Anterior cingulate cortex (tissue), 58 donors: ENCODE measurements at regions not wholly inside any gene's neighbourhood (a gene's known extent, or its start where the extent isn't known, plus 50 kb on each side); places are given as distances from the start of the nearest gene placed in this dataset.
"Not testable (repeated sequence)": the region's sequence is repeated elsewhere in the genome, so short reads cannot be mapped to it uniquely, and the experiment has no call there.

Experiments used
- DNase-seq, 58 donors: peaks; one replicate each; lab custom pipeline; 2025; lab: John Stamatoyannopoulos, UW

- DNase-seq, result no peak
Measured at GRCh38 chr22:34798605-34799004, 267.4 kb upstream of the ISX start.

- no peak for DNase-seq
Measured at GRCh38 chr22:34800260-34800980, 265.5 kb upstream of the ISX start.

- DNase-seq, result no peak
Measured at GRCh38 chr22:34801221-34801620, 264.7 kb upstream of the ISX start.

GRCh38 chr22:34804091-34804490, 261.9 kb upstream of the ISX start:
- DNase-seq, result no peak

GRCh38 chr22:34804604-34805003, 261.4 kb upstream of the ISX start:
- no peak for DNase-seq

DNA sequence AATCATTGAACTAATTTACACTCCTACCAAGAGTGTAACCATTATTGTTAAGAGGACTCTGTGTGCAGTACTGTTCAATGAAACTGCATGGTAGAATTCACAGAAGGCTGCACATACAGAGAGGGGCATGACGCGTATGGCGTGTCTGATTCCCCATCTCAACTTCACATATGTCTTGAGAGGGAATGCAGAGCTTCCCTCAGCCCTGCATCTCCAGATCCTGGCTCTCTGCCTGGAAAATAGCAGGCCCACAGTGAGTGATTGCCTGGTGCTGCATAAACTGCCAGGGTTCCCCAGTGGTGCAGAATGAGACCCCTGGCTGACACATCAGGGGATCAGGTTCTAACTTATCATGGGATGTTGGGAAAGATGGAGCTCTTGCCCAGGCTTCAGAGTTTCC, 260.2 kb upstream of the ISX start:
- no peak for DNase-seq

DNA sequence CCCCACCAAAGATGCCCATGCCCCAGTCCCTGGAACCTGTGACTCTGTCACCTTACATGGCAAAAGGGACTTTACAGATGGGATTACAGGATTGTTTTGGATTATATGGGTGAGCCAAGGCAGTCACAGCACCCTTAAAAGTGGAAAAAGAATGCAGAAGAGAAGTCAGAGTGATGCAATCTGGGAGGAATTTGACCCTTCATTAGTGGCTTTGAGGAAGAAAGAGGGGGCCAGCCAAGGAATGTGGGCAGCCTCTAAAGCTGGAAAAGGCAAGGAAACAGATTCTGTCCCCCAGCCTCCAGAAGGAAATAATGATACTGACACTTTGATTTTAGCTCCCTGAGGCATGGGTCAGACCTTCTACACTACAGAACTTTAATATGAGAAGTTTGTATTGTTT, 257.3 kb upstream of the ISX start:
- no peak for DNase-seq

- no peak for DNase-seq
Measured at GRCh38 chr22:34812631-34813030, 253.3 kb upstream of the ISX start.

- no peak for DNase-seq
Measured at GRCh38 chr22:34814260-34815025, 251.5 kb upstream of the ISX start.

DNA sequence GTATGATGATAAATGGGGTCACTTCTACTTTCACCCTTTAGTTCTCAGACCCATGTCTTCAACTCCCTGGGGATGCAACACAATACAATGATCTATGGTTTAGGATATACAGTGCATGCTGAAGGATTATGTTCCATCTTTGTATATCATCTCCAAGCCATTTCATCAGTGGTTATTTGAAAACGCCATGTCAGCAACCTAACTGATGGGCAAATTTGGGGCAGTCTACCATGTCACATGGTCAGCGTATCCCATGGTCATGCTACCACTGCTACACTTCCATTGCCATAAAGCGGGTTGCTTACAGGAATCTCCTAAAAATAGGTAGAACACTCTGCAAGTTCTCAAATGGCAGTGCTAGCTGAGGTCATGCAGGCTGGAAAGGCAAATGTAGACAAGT, 236.5 kb upstream of the ISX start:
- DNase-seq, result no peak

- DNase-seq, result peak in 1 of 58 donors; percentile 18
Measured at GRCh38 chr22:34834059-34834458, 231.9 kb upstream of the ISX start.

DNA sequence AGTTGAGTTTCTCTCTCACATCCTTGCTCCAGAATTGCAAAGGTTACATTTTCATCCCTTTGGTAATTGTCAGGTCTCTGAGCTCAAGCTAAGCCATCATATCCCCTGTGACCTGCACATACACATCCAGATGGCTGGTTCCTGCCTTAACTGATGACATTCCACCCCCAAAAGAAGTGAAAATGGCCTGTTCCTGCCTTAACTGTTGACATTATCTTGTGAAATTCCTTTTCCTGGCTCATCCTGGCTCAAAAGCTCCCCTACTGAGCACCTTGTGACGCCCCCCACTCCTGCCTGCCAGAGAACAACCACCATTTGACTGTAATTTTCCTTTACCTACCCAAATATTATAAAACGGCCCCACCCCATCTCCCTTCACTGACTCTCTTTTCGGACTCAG, 231.4 kb upstream of the ISX start:
- DNase-seq, result not testable (repeated sequence)

DNA sequence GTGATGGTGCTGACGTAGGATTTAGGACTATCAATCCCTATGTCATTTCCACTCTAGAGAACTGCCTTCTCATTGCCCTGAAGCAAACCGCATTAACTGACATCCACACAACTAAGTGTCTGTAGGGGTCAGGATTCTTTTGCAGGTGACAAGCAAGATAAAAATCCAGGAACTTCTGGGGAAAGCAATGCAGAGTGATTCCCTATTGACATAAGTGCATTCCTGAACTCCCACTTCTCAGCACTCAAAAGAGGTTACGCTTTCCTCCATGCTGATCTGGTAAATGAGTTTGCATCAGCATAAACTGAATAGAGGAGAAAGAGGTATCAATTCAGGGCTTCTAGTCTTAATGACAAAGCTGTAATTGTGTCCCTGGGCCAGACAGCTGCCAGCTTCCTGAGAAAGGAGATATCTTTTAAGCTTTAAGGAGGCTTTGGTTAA, 224.6 kb upstream of the ISX start:
- DNase-seq, result no peak

- no peak for DNase-seq
Measured at GRCh38 chr22:34841911-34842310, 224.0 kb upstream of the ISX start.

DNA sequence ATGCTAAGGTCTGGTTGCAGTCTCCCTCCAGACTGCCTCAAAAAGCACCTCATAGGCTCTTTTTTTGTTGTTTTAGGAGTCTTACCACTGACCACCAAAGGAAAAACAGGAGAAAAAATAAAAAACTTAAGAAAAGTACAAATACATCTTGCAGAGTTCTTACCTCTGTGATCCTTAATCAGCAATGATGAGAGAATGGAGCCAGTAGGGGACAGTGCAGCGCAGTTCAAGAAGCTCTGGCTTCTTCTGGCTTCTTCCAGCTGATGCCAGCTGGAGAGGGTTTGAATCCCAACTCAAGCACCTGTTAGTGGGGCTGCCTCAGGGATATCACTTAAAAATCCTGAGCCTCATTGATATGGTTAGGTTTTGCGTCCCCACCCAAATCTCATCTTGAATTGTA, 223.3 kb upstream of the ISX start:
- DNase-seq, result no peak

- not testable (repeated sequence) for DNase-seq
Measured at GRCh38 chr22:34843743-34844142, 222.2 kb upstream of the ISX start.

GRCh38 chr22:34845391-34845790, 220.6 kb upstream of the ISX start:
- no peak for DNase-seq

- no peak for DNase-seq
Measured at GRCh38 chr22:34847072-34847471, 218.9 kb upstream of the ISX start.

GRCh38 chr22:34849965-34850364, 216.0 kb upstream of the ISX start:
- no peak for DNase-seq

- no peak for DNase-seq
Measured at GRCh38 chr22:34851918-34852662, 213.9 kb upstream of the ISX start.

DNA sequence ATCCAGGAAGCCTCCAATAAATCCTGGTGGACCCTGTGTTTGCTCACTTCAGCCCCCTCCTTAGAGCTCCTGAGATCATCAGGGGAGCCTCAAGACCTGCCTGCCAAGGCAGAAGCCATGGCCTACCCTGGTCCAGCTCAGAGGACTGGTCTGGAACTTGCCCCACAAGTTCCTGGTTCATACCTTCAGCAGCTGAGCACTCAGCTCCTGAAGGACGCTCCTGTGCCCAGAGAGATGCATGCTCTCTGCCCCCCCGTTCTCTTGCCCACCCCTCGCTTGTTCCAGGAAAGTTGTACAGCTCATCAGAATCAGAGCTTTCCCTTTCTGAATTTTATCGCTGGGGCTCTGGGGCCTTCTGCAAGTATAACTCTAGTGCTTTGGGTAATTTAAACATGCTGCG, 210.5 kb upstream of the ISX start:
- DNase-seq, result no peak
